DND-41 (cell line): ENCODE measurements at regions not wholly inside any gene's neighbourhood (a gene's known extent, or its start where the extent isn't known, plus 50 kb on each side); places are given as distances from the start of the nearest gene placed in this dataset.

Experiments
- ATAC-seq: fragments of 200-7000 bp; cut with Tn5 transposase; 3 replicates; pipeline ENCODE4 v1.9.1; 2021; ENCODE audit warnings: low read depth; ENCODE audit not compliant: insufficient read depth
- DNase-seq: peaks from one replicate; pipeline ENCODE4 v3.0.0-alpha.2; 2020
- H2AFZ ChIP-seq: 2 replicates; pipeline ENCODE4 v1.6.0; 2012; ENCODE audit warnings: low read depth, low read length
- H3K27ac ChIP-seq: 2 replicates; pipeline ENCODE4 v1.5.1; 2012; ENCODE audit warnings: low read length, inconsistent platforms
- H3K27me3 ChIP-seq: fragments of 200-600 bp; sonication (generic); 2 replicates; pipeline ENCODE4 v1.6.0; 2012; ENCODE audit warnings: low read length, mild to moderate bottlenecking, inconsistent platforms; ENCODE audit not compliant: insufficient read depth, poor library complexity
- H3K36me3 ChIP-seq: 2 replicates; pipeline ENCODE4 v1.5.1; 2012; ENCODE audit warnings: low read length, inconsistent platforms; ENCODE audit not compliant: insufficient read depth
- H3K4me1 ChIP-seq: 2 replicates; pipeline ENCODE4 v1.5.1; 2012; ENCODE audit warnings: mild to moderate bottlenecking, low read length; ENCODE audit not compliant: insufficient read depth
- H3K4me2 ChIP-seq: 2 replicates; pipeline ENCODE4 v1.6.0; 2012; ENCODE audit warnings: mild to moderate bottlenecking, moderate library complexity, low read length, inconsistent platforms; ENCODE audit not compliant: insufficient read depth
- H3K4me3 ChIP-seq, 2 experiments: fragments of 200-600 bp in 1 of 2; shearing (Covaris generic) in 1 of 2; 2 replicates each; pipeline ENCODE4 v1.5.1; 2012 to 2016; ENCODE audit warnings: inconsistent platforms in 2 of 2, low read length in 2 of 2, mild to moderate bottlenecking in 2 of 2, low read depth in 1 of 2, moderate library complexity in 1 of 2
- H3K79me2 ChIP-seq: 2 replicates; pipeline ENCODE4 v1.6.0; 2012; ENCODE audit warnings: low read length, inconsistent platforms; ENCODE audit not compliant: insufficient read depth
- H3K9ac ChIP-seq: 2 replicates; pipeline ENCODE4 v1.6.0; 2012; ENCODE audit warnings: low read depth, mild to moderate bottlenecking, inconsistent platforms, low read length, moderate library complexity
- H3K9me3 ChIP-seq: 2 replicates; pipeline ENCODE4 v1.5.1; 2012; ENCODE audit warnings: low read length, moderate library complexity, mild to moderate bottlenecking, inconsistent platforms; ENCODE audit not compliant: insufficient read depth, severe bottlenecking
- H4K20me1 ChIP-seq: 2 replicates; pipeline ENCODE4 v1.6.0; 2012; ENCODE audit warnings: low read length; ENCODE audit not compliant: insufficient read depth
- CTCF ChIP-seq: IDR thresholded peaks from 2 replicates; pipeline ENCODE4 v1.5.1; 2012; ENCODE audit warnings: borderline replicate concordance, low read length, moderate library complexity, mild to moderate bottlenecking; ENCODE audit not compliant: poor library complexity, severe bottlenecking; ENCODE audit errors: extremely low read depth
- EZH2 ChIP-seq: IDR thresholded peaks from 3 replicates; pipeline ENCODE4 v1.6.1; 2012; ENCODE audit warnings: borderline replicate concordance, low read depth, mild to moderate bottlenecking, moderate library complexity, low read length, inconsistent platforms; ENCODE audit not compliant: severe bottlenecking

DNA sequence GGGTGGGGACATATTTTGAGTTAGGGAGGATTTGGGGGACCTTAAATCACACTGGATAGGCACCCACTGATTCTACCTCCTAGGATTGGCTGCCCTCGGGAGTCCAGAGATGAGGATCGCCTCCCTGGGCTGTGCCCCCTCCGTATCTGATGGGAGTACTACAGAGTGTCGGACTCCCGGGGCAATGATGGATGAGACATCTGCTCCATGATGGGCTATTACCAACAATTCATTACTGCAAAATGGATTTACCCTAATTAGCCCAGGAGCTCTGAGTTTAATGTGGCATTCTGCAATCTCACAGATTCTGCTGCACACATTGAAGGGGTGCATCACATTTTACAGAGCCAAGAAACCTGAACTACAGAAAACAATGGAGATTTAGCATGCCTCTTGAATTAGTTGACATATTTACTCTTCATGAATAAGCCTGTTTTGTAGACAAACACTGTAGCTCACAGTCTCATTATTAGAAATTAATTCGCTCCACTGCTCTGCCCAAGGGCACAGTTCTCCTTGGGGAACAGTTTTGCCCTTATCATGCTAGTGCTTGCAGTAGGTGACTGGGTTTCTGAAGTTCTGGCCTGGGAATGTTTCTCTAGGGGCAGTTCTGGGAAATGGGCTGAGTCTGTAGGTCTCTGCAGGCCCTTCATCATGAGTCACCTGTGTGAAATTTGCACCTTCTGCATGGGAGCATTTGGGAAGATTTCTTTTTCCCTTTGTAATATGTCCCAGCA is 217.1 kb upstream of the PLET1 start:
- no peaks in the 10 kb centered on the region for H3K9me3 ChIP-seq
- TF ChIP-seq EZH2 (no peak), CTCF (no peak)
- ATAC-seq (no peak), DNase-seq (no peak)
- H3K27ac ChIP-seq, result no peak overlapping the region
- no peak overlapping the region for H3K4me2 ChIP-seq
- H3K9ac ChIP-seq, result no peak overlapping the region
- H2AFZ ChIP-seq, result no peak overlapping the region
- no peaks in the 10 kb centered on the region for H3K4me1 ChIP-seq
- H3K4me3 ChIP-seq, result no peak overlapping the region
- no peaks in the 10 kb centered on the region for H4K20me1 ChIP-seq
- no peaks in the 10 kb centered on the region for H3K79me2 ChIP-seq
- H3K27me3 ChIP-seq, result peaks cover 3% of the 10 kb centered on the region
- H3K36me3 ChIP-seq, result no peaks in the 10 kb centered on the region

DNA sequence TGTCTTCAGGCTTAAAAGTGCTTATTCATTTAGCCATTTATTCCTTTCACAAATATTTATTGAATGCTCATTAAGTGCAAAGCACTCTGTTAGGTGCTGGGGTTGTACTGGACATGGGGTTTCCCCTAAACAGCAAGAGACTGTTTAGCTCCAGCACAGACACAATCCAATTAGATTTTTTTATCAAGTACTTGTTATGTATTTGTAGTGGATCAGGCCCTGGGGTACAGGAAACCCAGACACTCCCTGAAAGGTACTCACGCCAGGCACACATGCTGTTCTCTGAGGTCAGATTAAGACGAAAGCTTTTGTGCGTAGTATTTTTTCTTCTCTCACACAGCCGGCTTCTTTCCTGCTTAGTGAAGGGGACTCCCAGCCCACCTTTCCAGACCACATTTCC is 218.1 kb upstream of the PLET1 start:
- Histone ChIP-seq H4K20me1 (no peaks in the 10 kb centered on the region), H3K27ac (no peak overlapping the region), H3K9ac (no peak overlapping the region), H3K4me3 (no peak overlapping the region), H3K9me3 (no peaks in the 10 kb centered on the region), H3K4me1 (no peaks in the 10 kb centered on the region), H3K4me2 (no peak overlapping the region), H3K27me3 (peaks cover 3% of the 10 kb centered on the region), H2AFZ (no peak overlapping the region), H3K79me2 (no peaks in the 10 kb centered on the region), H3K36me3 (no peaks in the 10 kb centered on the region)
- TF ChIP-seq CTCF (no peak), EZH2 (no peak)
- no peak for ATAC-seq
- no peak for DNase-seq

GRCh38 chr11:112481431-112481830 is 220.8 kb upstream of the PLET1 start:
- ATAC-seq (no peak), DNase-seq (no peak)
- H3K27ac ChIP-seq, result no peak overlapping the region
- no peak overlapping the region for H3K9ac ChIP-seq
- H4K20me1 ChIP-seq, result no peaks in the 10 kb centered on the region
- H3K9me3 ChIP-seq, result no peaks in the 10 kb centered on the region
- no peak overlapping the region for H2AFZ ChIP-seq
- H3K36me3 ChIP-seq, result no peaks in the 10 kb centered on the region
- no peak for TF ChIP-seq CTCF
- TF ChIP-seq EZH2, result no peak
- no peak overlapping the region for H3K4me3 ChIP-seq
- H3K4me2 ChIP-seq, result no peak overlapping the region
- H3K79me2 ChIP-seq, result no peaks in the 10 kb centered on the region
- H3K4me1 ChIP-seq, result no peaks in the 10 kb centered on the region
- H3K27me3 ChIP-seq, result no peaks in the 10 kb centered on the region
